ENCODE measurements at regions not wholly inside any gene's neighbourhood (a gene's known extent, or its start where the extent isn't known, plus 50 kb on each side); places are given as distances from the start of the nearest gene placed in this dataset.
"Not testable (repeated sequence)": the region's sequence is repeated elsewhere in the genome, so short reads cannot be mapped to it uniquely, and the experiment has no call there.

GRCh38 chr2:41321351-41321750 lies 726.5 kb upstream of the PKDCC start:
- TF ChIP-seq SPI1 (IDR thresholded peaks at IDR 0.05; ENCODE audit: low read depth, low read length) = no peak
- no peak for TF ChIP-seq PAX5 (IDR thresholded peaks at IDR 0.05; ENCODE audit: insufficient read depth, low read length, severe bottlenecking)
- no peak for TF ChIP-seq POU2F2 (IDR thresholded peaks at IDR 0.05; ENCODE audit: low read depth, low read length)
- no peak for TF ChIP-seq POLR2A (IDR thresholded peaks at IDR 0.05; ENCODE audit: low read depth, low read length)
- no peak for TF ChIP-seq TAF1 (IDR thresholded peaks at IDR 0.05; ENCODE audit: low read depth, low read length)
- TF ChIP-seq POLR2AphosphoS5 (IDR thresholded peaks at IDR 0.05; ENCODE audit: low read depth, low read length) = no peak
- DNase-seq (ENCODE audit: insufficient read length, low spot score) = no peak
- FAIRE-seq = no peak

DNA sequence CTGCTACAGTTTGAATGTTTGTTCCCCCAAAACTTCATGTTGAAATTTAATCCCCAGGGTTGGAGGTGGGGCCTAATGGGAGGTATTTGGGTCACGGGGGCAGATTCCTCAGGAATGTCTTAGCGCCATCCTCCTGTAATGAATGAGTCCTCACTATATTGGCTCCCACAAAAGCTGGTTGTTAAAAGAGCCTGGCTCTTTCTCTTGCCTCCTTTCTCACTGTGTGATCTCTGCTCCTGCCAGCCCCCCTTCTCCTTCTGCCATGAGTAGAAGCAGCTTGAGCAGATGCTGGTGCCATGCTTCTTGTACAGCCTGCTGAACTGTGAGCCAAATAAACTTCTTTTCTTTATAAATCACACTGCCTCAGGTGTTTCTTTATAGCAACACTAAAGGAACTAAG lies 721.0 kb upstream of the PKDCC start:
- FAIRE-seq (no peak), DNase-seq (ENCODE audit: insufficient read length, low spot score) (no peak)
- TF ChIP-seq POLR2A (IDR thresholded peaks at IDR 0.05; ENCODE audit: low read depth, low read length) (no peak), POLR2AphosphoS5 (IDR thresholded peaks at IDR 0.05; ENCODE audit: low read depth, low read length) (no peak), PAX5 (IDR thresholded peaks at IDR 0.05; ENCODE audit: insufficient read depth, low read length, severe bottlenecking) (no peak), SPI1 (IDR thresholded peaks at IDR 0.05; ENCODE audit: low read depth, low read length) (no peak), POU2F2 (IDR thresholded peaks at IDR 0.05; ENCODE audit: low read depth, low read length) (no peak), TAF1 (IDR thresholded peaks at IDR 0.05; ENCODE audit: low read depth, low read length) (no peak)

DNA sequence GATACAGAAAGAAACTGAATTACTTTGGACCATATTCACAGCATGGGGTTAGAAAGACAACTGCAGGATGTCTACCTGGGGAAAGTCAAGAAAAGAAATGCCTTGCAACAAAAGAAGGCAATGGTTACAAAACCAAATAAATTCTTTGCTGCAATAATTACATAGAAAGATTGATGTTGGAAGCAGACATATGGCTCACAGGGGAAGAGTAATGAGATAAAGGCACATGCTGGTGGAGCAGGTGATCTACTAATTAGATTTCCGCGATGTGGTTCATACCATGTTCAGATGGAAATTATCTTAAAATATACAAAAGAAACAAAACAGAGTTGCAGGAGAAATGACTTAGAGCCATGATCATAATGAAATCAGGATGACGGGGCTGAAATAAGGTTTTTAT lies 718.8 kb upstream of the PKDCC start:
- no peak for TF ChIP-seq POLR2AphosphoS5 (IDR thresholded peaks at IDR 0.05; ENCODE audit: low read depth, low read length)
- no peak for TF ChIP-seq POLR2A (IDR thresholded peaks at IDR 0.05; ENCODE audit: low read depth, low read length)
- no peak for TF ChIP-seq POU2F2 (IDR thresholded peaks at IDR 0.05; ENCODE audit: low read depth, low read length)
- no peak for TF ChIP-seq PAX5 (IDR thresholded peaks at IDR 0.05; ENCODE audit: insufficient read depth, low read length, severe bottlenecking)
- TF ChIP-seq SPI1 (IDR thresholded peaks at IDR 0.05; ENCODE audit: low read depth, low read length) = no peak
- no peak for TF ChIP-seq TAF1 (IDR thresholded peaks at IDR 0.05; ENCODE audit: low read depth, low read length)
- FAIRE-seq = no peak
- DNase-seq (ENCODE audit: insufficient read length, low spot score) = no peak

DNA sequence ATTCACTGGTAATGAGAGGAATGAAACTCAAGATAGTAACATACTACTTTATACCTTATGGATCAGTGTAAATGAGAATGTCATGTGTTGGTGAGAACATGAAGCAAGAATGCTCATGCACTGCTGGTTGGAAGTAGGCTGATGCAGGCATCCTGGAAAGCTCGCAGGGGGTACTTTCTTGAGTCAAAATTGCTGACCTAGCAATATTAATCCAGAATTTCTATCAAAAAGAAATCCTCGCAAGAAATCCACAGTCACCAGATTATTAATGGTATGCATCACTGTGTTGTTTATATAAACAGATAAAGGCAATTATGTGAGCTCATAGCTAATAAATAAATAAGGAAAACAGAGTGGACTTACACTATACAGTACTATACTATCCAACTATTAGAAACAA lies 713.7 kb upstream of the PKDCC start:
- FAIRE-seq = no peak
- TF ChIP-seq SPI1 (IDR thresholded peaks at IDR 0.05; ENCODE audit: low read depth, low read length) (no peak), POU2F2 (IDR thresholded peaks at IDR 0.05; ENCODE audit: low read depth, low read length) (no peak), POLR2A (IDR thresholded peaks at IDR 0.05; ENCODE audit: low read depth, low read length) (no peak), PAX5 (IDR thresholded peaks at IDR 0.05; ENCODE audit: insufficient read depth, low read length, severe bottlenecking) (no peak), POLR2AphosphoS5 (IDR thresholded peaks at IDR 0.05; ENCODE audit: low read depth, low read length) (no peak), TAF1 (IDR thresholded peaks at IDR 0.05; ENCODE audit: low read depth, low read length) (no peak)
- DNase-seq (ENCODE audit: insufficient read length, low spot score) = no peak

DNA sequence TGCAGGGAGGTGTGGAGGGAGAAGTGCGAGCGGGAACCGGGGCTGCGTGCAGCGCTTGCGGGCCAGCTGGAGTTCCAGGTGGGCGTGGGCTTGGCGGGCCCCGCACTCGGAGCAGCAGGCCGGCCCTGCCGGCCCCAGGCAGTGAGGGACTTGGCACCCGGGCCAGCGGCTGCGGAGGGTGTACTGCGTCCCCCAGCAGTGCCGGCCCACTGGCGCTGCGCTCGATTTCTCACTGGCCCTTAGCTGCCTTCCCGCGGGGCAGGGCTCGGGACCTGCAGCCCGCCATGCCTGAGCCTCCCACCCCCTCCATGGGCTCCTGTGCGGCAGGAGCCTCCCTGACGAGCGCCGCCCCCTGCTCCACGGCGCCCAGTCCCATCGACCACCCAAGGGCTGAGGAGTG lies 712.2 kb upstream of the PKDCC start:
- not testable (repeated sequence) for FAIRE-seq; DNase-seq (ENCODE audit: insufficient read length, low spot score)

DNA sequence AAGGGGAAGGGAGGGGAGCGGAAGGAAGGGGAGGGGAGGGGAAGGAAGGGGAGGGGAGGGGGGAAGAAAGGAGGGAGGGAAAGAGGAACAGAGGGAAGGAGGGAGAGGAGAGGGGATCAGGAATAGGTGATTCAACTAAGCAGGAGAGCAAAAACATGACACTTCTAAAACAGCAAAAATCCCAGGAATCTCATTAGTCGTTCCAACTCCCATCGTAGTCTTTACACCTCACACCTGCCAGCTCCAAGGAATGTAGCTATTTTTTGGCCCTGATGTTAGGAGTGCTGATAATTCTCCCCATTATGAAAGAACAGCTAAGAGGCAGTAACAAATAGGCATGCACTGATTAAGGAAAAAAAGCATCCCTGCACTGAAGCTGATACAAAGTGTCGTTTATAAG lies 709.9 kb upstream of the PKDCC start:
- TF ChIP-seq TAF1 (IDR thresholded peaks at IDR 0.05; ENCODE audit: low read depth, low read length) = no peak
- TF ChIP-seq POU2F2 (IDR thresholded peaks at IDR 0.05; ENCODE audit: low read depth, low read length) = no peak
- no peak for TF ChIP-seq PAX5 (IDR thresholded peaks at IDR 0.05; ENCODE audit: insufficient read depth, low read length, severe bottlenecking)
- no peak for TF ChIP-seq POLR2AphosphoS5 (IDR thresholded peaks at IDR 0.05; ENCODE audit: low read depth, low read length)
- no peak for TF ChIP-seq SPI1 (IDR thresholded peaks at IDR 0.05; ENCODE audit: low read depth, low read length)
- TF ChIP-seq POLR2A (IDR thresholded peaks at IDR 0.05; ENCODE audit: low read depth, low read length) = no peak
- DNase-seq (ENCODE audit: insufficient read length, low spot score) (no peak), FAIRE-seq (no peak)

GRCh38 chr2:41344529-41344928 lies 703.3 kb upstream of the PKDCC start:
- FAIRE-seq (no peak), DNase-seq (ENCODE audit: insufficient read length, low spot score) (no peak)
- TF ChIP-seq PAX5 (IDR thresholded peaks at IDR 0.05; ENCODE audit: insufficient read depth, low read length, severe bottlenecking) (no peak), POU2F2 (IDR thresholded peaks at IDR 0.05; ENCODE audit: low read depth, low read length) (no peak), POLR2AphosphoS5 (IDR thresholded peaks at IDR 0.05; ENCODE audit: low read depth, low read length) (no peak), TAF1 (IDR thresholded peaks at IDR 0.05; ENCODE audit: low read depth, low read length) (no peak), POLR2A (IDR thresholded peaks at IDR 0.05; ENCODE audit: low read depth, low read length) (no peak), SPI1 (IDR thresholded peaks at IDR 0.05; ENCODE audit: low read depth, low read length) (no peak)

DNA sequence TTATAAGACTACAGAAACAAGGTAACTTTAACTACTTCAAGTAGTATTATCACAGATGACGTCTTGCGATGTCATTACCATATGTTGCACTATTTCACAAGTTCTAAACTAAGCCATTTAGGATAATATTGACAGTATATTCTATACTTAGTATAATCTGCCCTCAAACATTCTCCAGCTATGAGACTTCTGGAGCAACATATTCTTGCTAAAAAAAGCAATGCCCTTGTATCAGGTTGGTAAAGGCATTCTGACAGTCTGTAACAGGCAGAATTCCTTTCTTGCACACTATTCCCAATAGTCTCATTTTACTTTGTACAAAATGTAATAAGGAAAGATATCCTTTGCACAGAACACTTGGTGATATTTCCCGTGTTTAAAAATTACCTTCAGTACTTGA lies 694.8 kb upstream of the PKDCC start:
- TF ChIP-seq POLR2AphosphoS5 (IDR thresholded peaks at IDR 0.05; ENCODE audit: low read depth, low read length) = no peak
- no peak for DNase-seq (ENCODE audit: insufficient read length, low spot score)
- no peak for FAIRE-seq

GRCh38 chr2:41355794-41356193 lies 692.0 kb upstream of the PKDCC start:
- TF ChIP-seq POLR2AphosphoS5 (IDR thresholded peaks at IDR 0.05; ENCODE audit: low read depth, low read length) (no peak), PAX5 (IDR thresholded peaks at IDR 0.05; ENCODE audit: insufficient read depth, low read length, severe bottlenecking) (no peak), POLR2A (IDR thresholded peaks at IDR 0.05; ENCODE audit: low read depth, low read length) (no peak), SPI1 (IDR thresholded peaks at IDR 0.05; ENCODE audit: low read depth, low read length) (no peak), POU2F2 (IDR thresholded peaks at IDR 0.05; ENCODE audit: low read depth, low read length) (no peak), TAF1 (IDR thresholded peaks at IDR 0.05; ENCODE audit: low read depth, low read length) (no peak)
- FAIRE-seq = no peak
- DNase-seq (ENCODE audit: insufficient read length, low spot score) = no peak

DNA sequence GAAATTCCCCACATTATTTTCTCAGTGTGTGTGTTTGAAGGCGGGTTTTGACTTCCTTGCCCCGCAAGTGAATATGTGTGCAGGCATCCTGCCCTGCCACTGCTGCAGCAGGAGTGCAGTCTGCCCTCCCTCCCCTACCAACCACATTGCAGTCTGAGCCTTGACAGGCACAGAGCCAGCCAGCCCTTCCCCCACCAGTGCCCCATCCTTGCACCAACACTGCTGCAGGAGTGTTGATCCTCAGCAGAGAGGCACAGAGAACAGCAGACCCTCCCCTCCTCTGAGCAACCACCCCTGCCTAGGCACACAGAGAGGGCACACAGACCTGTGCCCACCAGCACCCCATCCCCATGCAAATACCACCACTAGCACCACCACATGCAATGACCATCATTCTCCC lies 683.0 kb upstream of the PKDCC start:
- DNase-seq (ENCODE audit: insufficient read length, low spot score) (no peak), FAIRE-seq (no peak)
- TF ChIP-seq SPI1 (IDR thresholded peaks at IDR 0.05; ENCODE audit: low read depth, low read length) = no peak
- TF ChIP-seq PAX5 (IDR thresholded peaks at IDR 0.05; ENCODE audit: insufficient read depth, low read length, severe bottlenecking) = no peak
- TF ChIP-seq POLR2AphosphoS5 (IDR thresholded peaks at IDR 0.05; ENCODE audit: low read depth, low read length) = no peak
- no peak for TF ChIP-seq POLR2A (IDR thresholded peaks at IDR 0.05; ENCODE audit: low read depth, low read length)
- no peak for TF ChIP-seq POU2F2 (IDR thresholded peaks at IDR 0.05; ENCODE audit: low read depth, low read length)
- TF ChIP-seq TAF1 (IDR thresholded peaks at IDR 0.05; ENCODE audit: low read depth, low read length) = no peak

GRCh38 chr2:41375901-41376300 lies 671.9 kb upstream of the PKDCC start:
- FAIRE-seq (no peak), DNase-seq (ENCODE audit: insufficient read length, low spot score) (no peak)

More at GRCh38 chr2:41375901-41376300, 671.9 kb upstream of the PKDCC start:
- no peak for TF ChIP-seq TAF1 (IDR thresholded peaks at IDR 0.05; ENCODE audit: low read depth, low read length)
- TF ChIP-seq SPI1 (IDR thresholded peaks at IDR 0.05; ENCODE audit: low read depth, low read length) = no peak
- no peak for TF ChIP-seq PAX5 (IDR thresholded peaks at IDR 0.05; ENCODE audit: insufficient read depth, low read length, severe bottlenecking)
